CD14-positive monocyte (primary cell): ENCODE measurements at regions not wholly inside any gene's neighbourhood (a gene's known extent, or its start where the extent isn't known, plus 50 kb on each side); places are given as distances from the start of the nearest gene placed in this dataset.

Experiments
- DNase-seq, 3 donors: peaks; one replicate each; pipeline ENCODE4 v3.0.0-alpha.2; 2011 to 2022
- H2AFZ ChIP-seq: 2 replicates; pipeline ENCODE4 v1.6.0; 2012; ENCODE audit warnings: mild to moderate bottlenecking, low read depth, low read length, inconsistent platforms; ENCODE audit not compliant: insufficient read depth, poor library complexity, severe bottlenecking
- H3K27ac ChIP-seq, 2 donors: 1 replicate in 1 of 2; 2 replicates in 1 of 2; pipeline ENCODE4 v1.5.1; 2012 to 2013; ENCODE audit warnings: low read length in 2 of 2, control low read depth in 1 of 2, inconsistent platforms in 1 of 2, low read depth in 1 of 2, mild to moderate bottlenecking in 1 of 2
- H3K27me3 ChIP-seq, 2 donors: one replicate each; pipeline versions ENCODE4 v1.6.0 to v1.6.1; 2011 to 2013; ENCODE audit warnings: low read length in 2 of 2; ENCODE audit not compliant: control insufficient read depth in 2 of 2, insufficient read depth in 2 of 2
- H3K36me3 ChIP-seq, 2 donors: replicated peaks in 1 of 2; 1 replicate in 1 of 2; 2 replicates in 1 of 2; pipeline versions ENCODE4 v1.5.1 to v1.6.1; 2012 to 2013; ENCODE audit warnings: low read length in 2 of 2, control low read depth in 1 of 2, inconsistent platforms in 1 of 2, mild to moderate bottlenecking in 1 of 2; ENCODE audit not compliant: insufficient read depth in 2 of 2, control insufficient read depth in 1 of 2
- H3K4me1 ChIP-seq, 2 donors: 1 replicate in 1 of 2; 2 replicates in 1 of 2; pipeline versions ENCODE4 v1.5.1 to v1.6.1; 2012 to 2013; ENCODE audit warnings: low read length in 2 of 2, control low read depth in 1 of 2, inconsistent platforms in 1 of 2, mild to moderate bottlenecking in 1 of 2, moderate library complexity in 1 of 2; ENCODE audit not compliant: insufficient read depth in 2 of 2, control insufficient read depth in 1 of 2
- H3K4me2 ChIP-seq: replicated peaks from 2 replicates; pipeline ENCODE3; 2012; ENCODE audit warnings: low read length, moderate library complexity, mild to moderate bottlenecking; ENCODE audit not compliant: poor library complexity, severe bottlenecking; ENCODE audit errors: extremely low read depth
- H3K4me3 ChIP-seq, 3 experiments: fragments of 200-600 bp in 1 of 3; sonication (generic) in 1 of 3; replicated peaks in 1 of 3; 1 replicate in 2 of 3; 2 replicates in 1 of 3; pipeline ENCODE4 v1.5.1; 2011 to 2013; ENCODE audit warnings: low read length in 3 of 3, mild to moderate bottlenecking in 3 of 3, control low read depth in 2 of 3, low read depth in 2 of 3, inconsistent platforms in 1 of 3, moderate library complexity in 1 of 3
- H3K79me2 ChIP-seq: 2 replicates; pipeline ENCODE4 v1.6.0; 2012; ENCODE audit warnings: mild to moderate bottlenecking, control low read depth, inconsistent platforms, low read length, moderate library complexity; ENCODE audit not compliant: insufficient read depth
- H3K9ac ChIP-seq: 2 replicates; pipeline ENCODE4 v1.6.0; 2017; ENCODE audit warnings: low read length, mild to moderate bottlenecking; ENCODE audit not compliant: insufficient read depth, poor library complexity, severe bottlenecking
- H3K9me3 ChIP-seq, 2 donors: replicated peaks in 1 of 2; 1 replicate in 1 of 2; 2 replicates in 1 of 2; pipeline versions ENCODE4 v1.5.1 to v1.6.1; 2012 to 2013; ENCODE audit warnings: low read length in 2 of 2, control low read depth in 1 of 2; ENCODE audit not compliant: control insufficient read depth in 1 of 2, insufficient read depth in 1 of 2
- H4K20me1 ChIP-seq: 2 replicates; pipeline ENCODE4 v1.6.0; 2012; ENCODE audit warnings: mild to moderate bottlenecking, low read length, control low read depth, moderate library complexity; ENCODE audit not compliant: insufficient read depth
- H3K27ac Mint-ChIP-seq, 7 donors: one replicate each; pipeline ENCODE4 v1.8.0; 2020; ENCODE audit warnings: mild to moderate bottlenecking in 7 of 7, mixed read lengths in 7 of 7, moderate library complexity in 6 of 7, inconsistent platforms in 2 of 7
- H3K27me3 Mint-ChIP-seq, 3 donors: one replicate each; pipeline ENCODE4 v1.8.0; 2021 to 2022; ENCODE audit warnings: low read depth in 3 of 3, mild to moderate bottlenecking in 3 of 3, mixed read lengths in 3 of 3, moderate library complexity in 3 of 3, inconsistent platforms in 1 of 3
- H3K36me3 Mint-ChIP-seq, 2 donors: one replicate each; pipeline ENCODE4 v1.8.0; 2020; ENCODE audit warnings: mixed read lengths in 2 of 2, inconsistent platforms in 1 of 2, mild to moderate bottlenecking in 1 of 2
- H3K4me1 Mint-ChIP-seq: one replicate; pipeline ENCODE4 v1.8.0; 2020; ENCODE audit warnings: mild to moderate bottlenecking, mixed read lengths
- H3K4me3 Mint-ChIP-seq, 2 donors: one replicate each; pipeline ENCODE4 v1.8.0; 2020; ENCODE audit warnings: mild to moderate bottlenecking in 2 of 2, mixed read lengths in 2 of 2, moderate library complexity in 1 of 2
- H3K9me3 Mint-ChIP-seq, 7 donors: one replicate each; pipeline ENCODE4 v1.8.0; 2020 to 2022; ENCODE audit warnings: mixed read lengths in 7 of 7, mild to moderate bottlenecking in 6 of 7, moderate library complexity in 6 of 7, inconsistent platforms in 2 of 7
- WGBS: methylation state at CpG from one replicate; pipeline ENCODE4 v1.1.5; 2013; ENCODE audit warnings: missing lambda C conversion rate; ENCODE audit not compliant: insufficient coverage; 5-methylcytosine and 5-hydroxymethylcytosine counted together
- intact Hi-C, 2 donors: fragments of 100-400 bp; cut with micrococcal nuclease; formaldehyde crosslinking; loops; one replicate each; pipeline versions ENCODE4 v1.15.0 to v1.15.1; 2023
- TF ChIP-seq, protein P1 (sequence below): fragments of 200-600 bp; IDR thresholded peaks from one replicate; pipeline ENCODE4 v1.8.0; 2022; ENCODE audit warnings: antibody characterized with exemption, mild to moderate bottlenecking

DNA sequence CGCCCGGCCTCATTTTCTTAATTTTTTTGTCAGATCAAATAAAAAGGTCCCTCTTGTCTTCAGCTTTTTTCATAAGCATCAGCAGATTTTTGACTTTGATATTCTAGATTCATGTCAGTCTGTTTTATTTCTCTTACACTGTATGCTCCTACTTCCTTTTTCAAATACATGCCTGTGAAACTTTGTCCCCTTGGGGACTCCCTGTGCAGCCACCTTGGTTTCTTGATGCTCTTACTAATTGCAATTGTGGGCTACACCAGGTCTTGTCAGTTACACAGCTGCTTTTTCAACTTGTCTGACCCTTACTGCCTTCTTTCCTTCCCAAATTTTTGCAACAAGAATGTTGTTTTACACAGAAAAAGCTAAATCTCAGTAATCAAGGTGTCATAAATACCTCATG, 238.2 kb upstream of the KCNN2 start:
- H3K4me1 ChIP-seq: no peaks in the 10 kb centered on the region
- no peak overlapping the region for H3K27ac ChIP-seq
- 100% methylated on average over 2 of the region's 2 CpGs for WGBS
- H3K9me3 ChIP-seq: peaks cover 0 to 7% of the 10 kb centered on the region in 2 donors
- H3K4me1 Mint-ChIP-seq: no peaks in the 10 kb centered on the region
- no peaks in the 10 kb centered on the region for H3K79me2 ChIP-seq
- no peak overlapping the region for H3K27ac Mint-ChIP-seq
- no peak overlapping the region for H3K4me3 ChIP-seq
- no peak for DNase-seq
- no peak overlapping the region for H3K4me2 ChIP-seq
- peaks cover 0 to 2% (median 0%) of the 10 kb centered on the region in 3 donors for H3K27me3 Mint-ChIP-seq
- intact Hi-C loops: no loop called here
- H3K4me3 Mint-ChIP-seq: no peak overlapping the region
- H3K9me3 Mint-ChIP-seq: peaks cover 0 to 14% (median 3%) of the 10 kb centered on the region in 7 donors
- TF ChIP-seq, protein P1, sequence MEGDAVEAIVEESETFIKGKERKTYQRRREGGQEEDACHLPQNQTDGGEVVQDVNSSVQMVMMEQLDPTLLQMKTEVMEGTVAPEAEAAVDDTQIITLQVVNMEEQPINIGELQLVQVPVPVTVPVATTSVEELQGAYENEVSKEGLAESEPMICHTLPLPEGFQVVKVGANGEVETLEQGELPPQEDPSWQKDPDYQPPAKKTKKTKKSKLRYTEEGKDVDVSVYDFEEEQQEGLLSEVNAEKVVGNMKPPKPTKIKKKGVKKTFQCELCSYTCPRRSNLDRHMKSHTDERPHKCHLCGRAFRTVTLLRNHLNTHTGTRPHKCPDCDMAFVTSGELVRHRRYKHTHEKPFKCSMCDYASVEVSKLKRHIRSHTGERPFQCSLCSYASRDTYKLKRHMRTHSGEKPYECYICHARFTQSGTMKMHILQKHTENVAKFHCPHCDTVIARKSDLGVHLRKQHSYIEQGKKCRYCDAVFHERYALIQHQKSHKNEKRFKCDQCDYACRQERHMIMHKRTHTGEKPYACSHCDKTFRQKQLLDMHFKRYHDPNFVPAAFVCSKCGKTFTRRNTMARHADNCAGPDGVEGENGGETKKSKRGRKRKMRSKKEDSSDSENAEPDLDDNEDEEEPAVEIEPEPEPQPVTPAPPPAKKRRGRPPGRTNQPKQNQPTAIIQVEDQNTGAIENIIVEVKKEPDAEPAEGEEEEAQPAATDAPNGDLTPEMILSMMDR: no peak
- no peak overlapping the region for H3K9ac ChIP-seq
- H3K36me3 Mint-ChIP-seq: no peaks in the 10 kb centered on the region
- H2AFZ ChIP-seq: no peak overlapping the region
- H4K20me1 ChIP-seq: no peaks in the 10 kb centered on the region
- no peaks in the 10 kb centered on the region for H3K27me3 ChIP-seq
- no peaks in the 10 kb centered on the region for H3K36me3 ChIP-seq

DNA sequence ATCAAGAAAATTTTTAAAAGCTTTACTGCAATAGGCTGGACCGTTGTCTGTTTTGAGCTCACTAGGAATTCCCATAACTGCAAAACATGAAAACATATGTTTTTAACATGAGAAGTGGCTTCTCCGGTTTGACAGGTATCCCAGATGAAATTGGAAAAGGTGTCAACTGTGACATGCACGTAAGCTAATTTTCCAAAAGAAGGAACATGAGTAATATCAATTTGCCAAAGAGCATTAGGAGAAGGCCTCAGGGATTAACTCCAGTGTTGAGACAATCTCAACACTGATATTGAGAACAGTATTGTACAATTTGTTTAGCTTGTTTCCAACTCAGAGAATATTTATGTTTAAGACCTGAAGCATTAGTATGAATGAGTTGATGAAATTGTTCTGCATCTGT, 215.5 kb upstream of the KCNN2 start:
- Histone ChIP-seq H3K27me3 (no peaks in the 10 kb centered on the region), H4K20me1 (no peaks in the 10 kb centered on the region), H3K27ac (no peak overlapping the region), H3K79me2 (no peaks in the 10 kb centered on the region), H3K36me3 (no peaks in the 10 kb centered on the region), H3K4me1 (no peaks in the 10 kb centered on the region), H2AFZ (no peak overlapping the region), H3K4me2 (no peak overlapping the region), H3K9ac (no peak overlapping the region), H3K9me3 (peaks cover 25 to 28% of the 10 kb centered on the region in 2 donors), H3K4me3 (no peak overlapping the region)
- no peaks in the 10 kb centered on the region for H3K4me1 Mint-ChIP-seq
- intact Hi-C loops: no loop called here
- H3K36me3 Mint-ChIP-seq: no peaks in the 10 kb centered on the region
- WGBS: 100% methylated on average over 2 of the region's 3 CpGs
- no peak overlapping the region for H3K27ac Mint-ChIP-seq
- peaks cover 8 to 42% (median 23%) of the 10 kb centered on the region in 7 donors for H3K9me3 Mint-ChIP-seq
- no peak overlapping the region for H3K4me3 Mint-ChIP-seq
- TF ChIP-seq, protein P1: no peak
- no peak for DNase-seq
- no peaks in the 10 kb centered on the region for H3K27me3 Mint-ChIP-seq
